ENCODE measurements at regions not wholly inside any gene's neighbourhood (a gene's known extent, or its start where the extent isn't known, plus 50 kb on each side); places are given as distances from the start of the nearest gene placed in this dataset.

GRCh38 chr20:11012975-11013374 is 339.2 kb upstream of the JAG1 start:
- Histone ChIP-seq H3K9ac (no peak overlapping the region), H3K79me2 (ENCODE audit: insufficient read depth, low read depth) (no peaks in the 10 kb centered on the region), H4K20me1 (ENCODE audit: insufficient read depth) (no peaks in the 10 kb centered on the region), H3K27me3 (ENCODE audit: insufficient read depth, low read depth) (no peaks in the 10 kb centered on the region), H3K36me3 (ENCODE audit: insufficient read depth) (no peaks in the 10 kb centered on the region), H2AFZ (ENCODE audit: low read depth) (no peak overlapping the region), H3K4me2 (no peak overlapping the region), H3K4me3 (IDR thresholded peaks at IDR 0.05; ENCODE audit: insufficient read depth, low read depth, low read length) (no peak overlapping the region), H3K27ac (no peak overlapping the region), H3K4me1 (ENCODE audit: low read depth, poor library complexity, severe bottlenecking) (no peaks in the 10 kb centered on the region)
- no peak for TF ChIP-seq CTCF (conservative IDR thresholded peaks at IDR 0.05; ENCODE audit: low read depth, low read length)

- H3K27ac ChIP-seq, result no peak overlapping the region
- H4K20me1 ChIP-seq (ENCODE audit: insufficient read depth), result no peaks in the 10 kb centered on the region
- H3K4me1 ChIP-seq (ENCODE audit: low read depth, poor library complexity, severe bottlenecking), result no peaks in the 10 kb centered on the region
- no peaks in the 10 kb centered on the region for H3K79me2 ChIP-seq (ENCODE audit: insufficient read depth, low read depth)
- H3K4me2 ChIP-seq, result no peak overlapping the region
- no peaks in the 10 kb centered on the region for H3K36me3 ChIP-seq (ENCODE audit: insufficient read depth)
- H3K27me3 ChIP-seq (ENCODE audit: insufficient read depth, low read depth), result no peaks in the 10 kb centered on the region
- no peak overlapping the region for H2AFZ ChIP-seq (ENCODE audit: low read depth)
- H3K9ac ChIP-seq, result no peak overlapping the region
- TF ChIP-seq CTCF (conservative IDR thresholded peaks at IDR 0.05; ENCODE audit: low read depth, low read length), result no peak
- H3K4me3 ChIP-seq (IDR thresholded peaks at IDR 0.05; ENCODE audit: insufficient read depth, low read depth, low read length), result no peak overlapping the region
Measured at GRCh38 chr20:11013801-11014200, 340.0 kb upstream of the JAG1 start.

GRCh38 chr20:11015440-11015839 is 341.6 kb upstream of the JAG1 start:
- TF ChIP-seq CTCF (conservative IDR thresholded peaks at IDR 0.05; ENCODE audit: low read depth, low read length), result no peak
- no peaks in the 10 kb centered on the region for H3K36me3 ChIP-seq (ENCODE audit: insufficient read depth)
- H3K79me2 ChIP-seq (ENCODE audit: insufficient read depth, low read depth), result no peaks in the 10 kb centered on the region
- H3K9ac ChIP-seq, result no peak overlapping the region
- no peaks in the 10 kb centered on the region for H3K4me1 ChIP-seq (ENCODE audit: low read depth, poor library complexity, severe bottlenecking)
- H3K27ac ChIP-seq, result no peak overlapping the region
- H3K4me2 ChIP-seq, result no peak overlapping the region
- H3K4me3 ChIP-seq (IDR thresholded peaks at IDR 0.05; ENCODE audit: insufficient read depth, low read depth, low read length), result no peak overlapping the region
- no peaks in the 10 kb centered on the region for H4K20me1 ChIP-seq (ENCODE audit: insufficient read depth)
- H2AFZ ChIP-seq (ENCODE audit: low read depth), result no peak overlapping the region
- H3K27me3 ChIP-seq (ENCODE audit: insufficient read depth, low read depth), result no peaks in the 10 kb centered on the region

- no peak overlapping the region for H3K4me3 ChIP-seq (IDR thresholded peaks at IDR 0.05; ENCODE audit: insufficient read depth, low read depth, low read length)
- TF ChIP-seq CTCF (conservative IDR thresholded peaks at IDR 0.05; ENCODE audit: low read depth, low read length), result no peak
- H3K27ac ChIP-seq, result no peak overlapping the region
- no peak overlapping the region for H3K9ac ChIP-seq
- H3K4me1 ChIP-seq (ENCODE audit: low read depth, poor library complexity, severe bottlenecking), result no peaks in the 10 kb centered on the region
- no peak overlapping the region for H2AFZ ChIP-seq (ENCODE audit: low read depth)
- H3K27me3 ChIP-seq (ENCODE audit: insufficient read depth, low read depth), result no peaks in the 10 kb centered on the region
- no peaks in the 10 kb centered on the region for H3K36me3 ChIP-seq (ENCODE audit: insufficient read depth)
- H3K4me2 ChIP-seq, result no peak overlapping the region
- no peaks in the 10 kb centered on the region for H3K79me2 ChIP-seq (ENCODE audit: insufficient read depth, low read depth)
- no peaks in the 10 kb centered on the region for H4K20me1 ChIP-seq (ENCODE audit: insufficient read depth)
Measured at GRCh38 chr20:11017446-11017845, 343.6 kb upstream of the JAG1 start.

Data from KMS-11 (cell line).